Liver (tissue), 8 donors: ENCODE measurements at regions not wholly inside any gene's neighbourhood (a gene's known extent, or its start where the extent isn't known, plus 50 kb on each side); places are given as distances from the start of the nearest gene placed in this dataset.

Experiments
- DNase-seq: peaks from one replicate; pipeline ENCODE4 v3.0.0-alpha.2; 2017; ENCODE audit warnings: low spot score
- H3K27ac ChIP-seq, 2 donors: one replicate each; pipeline ENCODE4 v1.7.0; 2013; ENCODE audit warnings: inconsistent platforms in 2 of 2, low read length in 2 of 2, control low read depth in 1 of 2, low read depth in 1 of 2, mild to moderate bottlenecking in 1 of 2
- H3K27me3 ChIP-seq, 4 donors: one replicate each; pipeline versions ENCODE4 v1.6.1 to v1.7.0; 2013; ENCODE audit warnings: low read length in 3 of 4, inconsistent platforms in 1 of 4, mild to moderate bottlenecking in 1 of 4, moderate library complexity in 1 of 4; ENCODE audit not compliant: control insufficient read depth in 4 of 4, insufficient read depth in 4 of 4
- H3K36me3 ChIP-seq, 4 donors: one replicate each; pipeline versions ENCODE4 v1.6.1 to v1.7.0; 2013; ENCODE audit warnings: low read length in 3 of 4, mild to moderate bottlenecking in 3 of 4, low read depth in 1 of 4, moderate library complexity in 1 of 4; ENCODE audit not compliant: control insufficient read depth in 4 of 4, insufficient read depth in 3 of 4
- H3K4me1 ChIP-seq, 4 donors: one replicate each; pipeline versions ENCODE4 v1.6.1 to v1.7.0; 2013; ENCODE audit warnings: low read length in 3 of 4, mild to moderate bottlenecking in 3 of 4, moderate library complexity in 1 of 4; ENCODE audit not compliant: control insufficient read depth in 4 of 4, insufficient read depth in 4 of 4
- H3K4me3 ChIP-seq, 3 donors: one replicate each; pipeline versions ENCODE4 v1.6.1 to v1.7.0; 2013; ENCODE audit warnings: low read length in 3 of 3, control low read depth in 1 of 3, low read depth in 1 of 3, mild to moderate bottlenecking in 1 of 3
- H3K9ac ChIP-seq, 2 donors: one replicate each; pipeline ENCODE4 v1.7.0; 2013; ENCODE audit warnings: low read length in 2 of 2, mild to moderate bottlenecking in 2 of 2, moderate library complexity in 2 of 2, control low read depth in 1 of 2, low read depth in 1 of 2
- H3K9me3 ChIP-seq, 4 donors: one replicate each; pipeline versions ENCODE4 v1.6.1 to v1.7.0; 2013; ENCODE audit warnings: low read length in 3 of 4; ENCODE audit not compliant: control insufficient read depth in 4 of 4
- EGR1 ChIP-seq, 2 donors: IDR thresholded peaks; 2 replicates each; pipeline ENCODE4 v1.6.1; 2016 to 2018; ENCODE audit warnings: antibody characterized with exemption in 2 of 2, low read depth in 2 of 2
- FOXA1 ChIP-seq: IDR thresholded peaks from 2 replicates; pipeline ENCODE4 v1.6.1; 2016; ENCODE audit warnings: antibody characterized with exemption
- GABPA ChIP-seq, 2 donors: IDR thresholded peaks in 1 of 2; conservative IDR thresholded peaks in 1 of 2; 2 replicates each; pipeline ENCODE4 v1.6.1; 2016; ENCODE audit warnings: antibody characterized with exemption in 2 of 2, mild to moderate bottlenecking in 1 of 2, moderate library complexity in 1 of 2
- HNF4A ChIP-seq, 2 donors: conservative IDR thresholded peaks; 2 replicates each; pipeline ENCODE4 v1.6.1; 2016; ENCODE audit warnings: antibody characterized with exemption in 2 of 2, mild to moderate bottlenecking in 2 of 2
- HNF4G ChIP-seq: IDR thresholded peaks from 2 replicates; pipeline ENCODE4 v1.6.1; 2016; ENCODE audit warnings: antibody characterized with exemption
- JUND ChIP-seq, 2 donors: IDR thresholded peaks; 2 replicates each; pipeline ENCODE4 v1.6.1; 2016; ENCODE audit warnings: antibody characterized with exemption in 2 of 2
- NR2F2 ChIP-seq: IDR thresholded peaks from 2 replicates; pipeline ENCODE4 v1.6.1; 2016; ENCODE audit warnings: antibody characterized with exemption
- RAD21 ChIP-seq, 2 donors: IDR thresholded peaks; 2 replicates each; pipeline ENCODE4 v1.6.1; 2016; ENCODE audit warnings: antibody characterized with exemption in 2 of 2, mild to moderate bottlenecking in 2 of 2
- RXRA ChIP-seq, 2 donors: IDR thresholded peaks; 2 replicates each; pipeline ENCODE4 v1.6.1; 2017 to 2018; ENCODE audit warnings: antibody characterized with exemption in 2 of 2, mild to moderate bottlenecking in 1 of 2
- SP1 ChIP-seq: IDR thresholded peaks from 2 replicates; pipeline ENCODE4 v1.6.1; 2018; ENCODE audit warnings: antibody characterized with exemption, mild to moderate bottlenecking
- TAF1 ChIP-seq: conservative IDR thresholded peaks from 2 replicates; pipeline ENCODE4 v1.6.1; 2016; ENCODE audit warnings: antibody characterized with exemption, mild to moderate bottlenecking
- YY1 ChIP-seq: IDR thresholded peaks from 2 replicates; pipeline ENCODE4 v1.6.1; 2016; ENCODE audit warnings: antibody characterized with exemption, mild to moderate bottlenecking
- WGBS: extraction: QIAGEN DNeasy Blood & Tissue Kit; methylation state at CpG from one replicate; pipeline ENCODE4 v1.1.7; 2013; 5-methylcytosine and 5-hydroxymethylcytosine counted together
- TF ChIP-seq, protein P1 (sequence below): fragments of 150-350 bp; IDR thresholded peaks from 2 replicates; pipeline ENCODE4 v1.5.1; 2017; ENCODE audit warnings: improper control_type of control experiment, low read depth, low read length; ENCODE audit not compliant: missing input control
- TF ChIP-seq, protein P2 (sequence below): IDR thresholded peaks from 2 replicates; pipeline ENCODE4 v1.6.1; 2016; ENCODE audit warnings: antibody characterized with exemption
- TF ChIP-seq, protein P3 (sequence below): IDR thresholded peaks from 2 replicates; pipeline ENCODE4 v1.6.1; 2016; ENCODE audit warnings: antibody characterized with exemption
- TF ChIP-seq, protein P4 (sequence below): IDR thresholded peaks from 2 replicates; pipeline ENCODE4 v1.6.1; 2016; ENCODE audit warnings: antibody characterized with exemption, mild to moderate bottlenecking
- TF ChIP-seq, protein P5 (sequence below): IDR thresholded peaks from 2 replicates; pipeline ENCODE4 v1.6.1; 2016; ENCODE audit warnings: antibody characterized with exemption
- donor health status: healthy.
- donor health status: healthy.
- donor health status: healthy.
- donor health status: healthy.
- donor health status: healthy.

DNA sequence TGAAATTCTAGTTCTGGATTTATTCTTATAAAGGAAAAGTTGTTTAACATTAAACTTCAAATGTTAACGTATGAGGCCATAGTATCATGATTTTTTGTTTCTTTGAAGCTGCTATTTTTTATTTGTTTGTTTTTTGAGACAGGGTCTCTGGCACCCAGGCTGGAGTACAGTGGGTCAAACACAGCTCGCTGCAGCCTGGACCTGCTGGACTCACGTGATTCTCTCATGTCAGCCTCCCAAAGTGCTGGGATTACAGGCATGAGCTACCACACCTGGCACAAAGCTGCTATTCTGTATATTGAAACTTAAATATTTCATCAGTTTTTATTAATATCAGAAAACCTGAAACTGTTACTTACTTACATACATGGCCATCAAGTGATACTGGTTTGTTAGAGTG lies 89.5 kb upstream of the RPRM start:
- H3K27me3 ChIP-seq = no peaks in the 10 kb centered on the region
- 42% methylated on average over 3 of the region's 3 CpGs for WGBS
- no peaks in the 10 kb centered on the region for H3K36me3 ChIP-seq
- H3K4me1 ChIP-seq = peaks cover 0 to 3% (median 0%) of the 10 kb centered on the region in 4 donors
- peak overlapping the region; percentile 15 to 41 for H3K27ac ChIP-seq
- no peak overlapping the region for H3K4me3 ChIP-seq
- H3K9ac ChIP-seq = peak overlapping the region in 1 of 2 donors; percentile 17
- no peak for DNase-seq
- TF ChIP-seq RAD21 (IDR thresholded peaks at IDR 0.05) = no peak
- peak in 1 of 2 donors; percentile 27 for TF ChIP-seq HNF4A (conservative IDR thresholded peaks at IDR 0.05)
- H3K9me3 ChIP-seq = no peaks in the 10 kb centered on the region

DNA sequence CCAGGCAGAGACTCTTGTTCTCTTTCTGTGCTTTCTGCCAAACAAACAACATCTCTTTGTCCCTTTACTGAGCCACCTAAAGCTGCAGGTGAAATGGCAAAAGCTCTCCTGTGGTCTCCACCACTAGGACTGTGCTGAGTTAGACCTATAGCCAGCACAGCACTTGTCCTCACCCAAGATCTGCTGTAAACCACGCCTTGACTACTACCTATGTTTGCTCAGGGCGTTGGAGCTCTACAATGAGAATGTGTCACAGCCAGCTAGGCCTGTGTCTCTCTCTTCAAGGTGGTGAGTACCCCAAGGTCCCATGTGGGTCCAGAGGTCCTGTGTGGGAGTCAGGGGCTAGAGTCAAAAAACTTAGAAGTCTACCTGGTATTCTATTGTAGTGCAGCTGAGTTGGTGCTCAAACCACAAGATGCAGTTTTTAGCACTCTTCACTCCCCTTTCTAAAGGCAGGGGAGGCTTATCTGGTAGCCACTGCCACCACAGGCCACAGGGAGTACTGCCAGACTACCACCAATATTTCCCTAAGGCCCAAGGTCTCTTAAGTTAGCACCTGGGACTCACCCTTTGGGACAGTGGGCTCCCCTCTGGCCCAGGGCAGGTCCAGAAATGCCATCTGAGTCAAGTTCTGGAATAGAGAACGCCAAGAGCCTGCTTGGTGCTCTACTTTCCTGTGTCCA lies 96.8 kb upstream of the RPRM start:
- DNase-seq = no peak
- no peak overlapping the region for H3K27ac ChIP-seq
- H3K27me3 ChIP-seq = no peaks in the 10 kb centered on the region
- no peak for TF ChIP-seq TAF1
- TF ChIP-seq HNF4G = no peak
- TF ChIP-seq HNF4A (conservative IDR thresholded peaks at IDR 0.05) = no peak
- TF ChIP-seq FOXA1 = no peak
- TF ChIP-seq, protein P1, sequence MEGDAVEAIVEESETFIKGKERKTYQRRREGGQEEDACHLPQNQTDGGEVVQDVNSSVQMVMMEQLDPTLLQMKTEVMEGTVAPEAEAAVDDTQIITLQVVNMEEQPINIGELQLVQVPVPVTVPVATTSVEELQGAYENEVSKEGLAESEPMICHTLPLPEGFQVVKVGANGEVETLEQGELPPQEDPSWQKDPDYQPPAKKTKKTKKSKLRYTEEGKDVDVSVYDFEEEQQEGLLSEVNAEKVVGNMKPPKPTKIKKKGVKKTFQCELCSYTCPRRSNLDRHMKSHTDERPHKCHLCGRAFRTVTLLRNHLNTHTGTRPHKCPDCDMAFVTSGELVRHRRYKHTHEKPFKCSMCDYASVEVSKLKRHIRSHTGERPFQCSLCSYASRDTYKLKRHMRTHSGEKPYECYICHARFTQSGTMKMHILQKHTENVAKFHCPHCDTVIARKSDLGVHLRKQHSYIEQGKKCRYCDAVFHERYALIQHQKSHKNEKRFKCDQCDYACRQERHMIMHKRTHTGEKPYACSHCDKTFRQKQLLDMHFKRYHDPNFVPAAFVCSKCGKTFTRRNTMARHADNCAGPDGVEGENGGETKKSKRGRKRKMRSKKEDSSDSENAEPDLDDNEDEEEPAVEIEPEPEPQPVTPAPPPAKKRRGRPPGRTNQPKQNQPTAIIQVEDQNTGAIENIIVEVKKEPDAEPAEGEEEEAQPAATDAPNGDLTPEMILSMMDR = no peak
- TF ChIP-seq RXRA (IDR thresholded peaks at IDR 0.05) = no peak
- TF ChIP-seq, protein P2, sequence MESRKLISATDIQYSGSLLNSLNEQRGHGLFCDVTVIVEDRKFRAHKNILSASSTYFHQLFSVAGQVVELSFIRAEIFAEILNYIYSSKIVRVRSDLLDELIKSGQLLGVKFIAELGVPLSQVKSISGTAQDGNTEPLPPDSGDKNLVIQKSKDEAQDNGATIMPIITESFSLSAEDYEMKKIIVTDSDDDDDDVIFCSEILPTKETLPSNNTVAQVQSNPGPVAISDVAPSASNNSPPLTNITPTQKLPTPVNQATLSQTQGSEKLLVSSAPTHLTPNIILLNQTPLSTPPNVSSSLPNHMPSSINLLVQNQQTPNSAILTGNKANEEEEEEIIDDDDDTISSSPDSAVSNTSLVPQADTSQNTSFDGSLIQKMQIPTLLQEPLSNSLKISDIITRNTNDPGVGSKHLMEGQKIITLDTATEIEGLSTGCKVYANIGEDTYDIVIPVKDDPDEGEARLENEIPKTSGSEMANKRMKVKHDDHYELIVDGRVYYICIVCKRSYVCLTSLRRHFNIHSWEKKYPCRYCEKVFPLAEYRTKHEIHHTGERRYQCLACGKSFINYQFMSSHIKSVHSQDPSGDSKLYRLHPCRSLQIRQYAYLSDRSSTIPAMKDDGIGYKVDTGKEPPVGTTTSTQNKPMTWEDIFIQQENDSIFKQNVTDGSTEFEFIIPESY = no peak
- TF ChIP-seq, protein P3, sequence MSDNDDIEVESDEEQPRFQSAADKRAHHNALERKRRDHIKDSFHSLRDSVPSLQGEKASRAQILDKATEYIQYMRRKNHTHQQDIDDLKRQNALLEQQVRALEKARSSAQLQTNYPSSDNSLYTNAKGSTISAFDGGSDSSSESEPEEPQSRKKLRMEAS = no peak
- TF ChIP-seq RAD21 (IDR thresholded peaks at IDR 0.05) = no peak
- no peak for TF ChIP-seq YY1
- TF ChIP-seq EGR1 (IDR thresholded peaks at IDR 0.05; ENCODE audit: low read depth in 2 of 2) = no peak
- TF ChIP-seq, protein P4, sequence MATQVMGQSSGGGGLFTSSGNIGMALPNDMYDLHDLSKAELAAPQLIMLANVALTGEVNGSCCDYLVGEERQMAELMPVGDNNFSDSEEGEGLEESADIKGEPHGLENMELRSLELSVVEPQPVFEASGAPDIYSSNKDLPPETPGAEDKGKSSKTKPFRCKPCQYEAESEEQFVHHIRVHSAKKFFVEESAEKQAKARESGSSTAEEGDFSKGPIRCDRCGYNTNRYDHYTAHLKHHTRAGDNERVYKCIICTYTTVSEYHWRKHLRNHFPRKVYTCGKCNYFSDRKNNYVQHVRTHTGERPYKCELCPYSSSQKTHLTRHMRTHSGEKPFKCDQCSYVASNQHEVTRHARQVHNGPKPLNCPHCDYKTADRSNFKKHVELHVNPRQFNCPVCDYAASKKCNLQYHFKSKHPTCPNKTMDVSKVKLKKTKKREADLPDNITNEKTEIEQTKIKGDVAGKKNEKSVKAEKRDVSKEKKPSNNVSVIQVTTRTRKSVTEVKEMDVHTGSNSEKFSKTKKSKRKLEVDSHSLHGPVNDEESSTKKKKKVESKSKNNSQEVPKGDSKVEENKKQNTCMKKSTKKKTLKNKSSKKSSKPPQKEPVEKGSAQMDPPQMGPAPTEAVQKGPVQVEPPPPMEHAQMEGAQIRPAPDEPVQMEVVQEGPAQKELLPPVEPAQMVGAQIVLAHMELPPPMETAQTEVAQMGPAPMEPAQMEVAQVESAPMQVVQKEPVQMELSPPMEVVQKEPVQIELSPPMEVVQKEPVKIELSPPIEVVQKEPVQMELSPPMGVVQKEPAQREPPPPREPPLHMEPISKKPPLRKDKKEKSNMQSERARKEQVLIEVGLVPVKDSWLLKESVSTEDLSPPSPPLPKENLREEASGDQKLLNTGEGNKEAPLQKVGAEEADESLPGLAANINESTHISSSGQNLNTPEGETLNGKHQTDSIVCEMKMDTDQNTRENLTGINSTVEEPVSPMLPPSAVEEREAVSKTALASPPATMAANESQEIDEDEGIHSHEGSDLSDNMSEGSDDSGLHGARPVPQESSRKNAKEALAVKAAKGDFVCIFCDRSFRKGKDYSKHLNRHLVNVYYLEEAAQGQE = no peak
- no peak for TF ChIP-seq GABPA (IDR thresholded peaks at IDR 0.05 in 1 of 2, conservative IDR thresholded peaks at IDR 0.05 in 1 of 2)
- TF ChIP-seq NR2F2 = no peak
- TF ChIP-seq, protein P5, sequence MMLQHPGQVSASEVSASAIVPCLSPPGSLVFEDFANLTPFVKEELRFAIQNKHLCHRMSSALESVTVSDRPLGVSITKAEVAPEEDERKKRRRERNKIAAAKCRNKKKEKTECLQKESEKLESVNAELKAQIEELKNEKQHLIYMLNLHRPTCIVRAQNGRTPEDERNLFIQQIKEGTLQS = no peak
- no peak for TF ChIP-seq JUND (IDR thresholded peaks at IDR 0.05)
- TF ChIP-seq SP1 = no peak
- H3K9ac ChIP-seq = no peak overlapping the region
- H3K4me3 ChIP-seq = no peak overlapping the region
- WGBS = 54% methylated on average over 3 of the region's 3 CpGs
- H3K36me3 ChIP-seq = no peaks in the 10 kb centered on the region
- H3K9me3 ChIP-seq = peaks cover 0 to 4% (median 0%) of the 10 kb centered on the region in 4 donors
- H3K4me1 ChIP-seq = no peaks in the 10 kb centered on the region
